Kidney capillary endothelial cell (primary cell): ENCODE measurements at regions not wholly inside any gene's neighbourhood (a gene's known extent, or its start where the extent isn't known, plus 50 kb on each side); places are given as distances from the start of the nearest gene placed in this dataset.
"Not testable (repeated sequence)": the region's sequence is repeated elsewhere in the genome, so short reads cannot be mapped to it uniquely, and the experiment has no call there.

ENCODE experiments used
- DNase-seq: peaks from one replicate; pipeline ENCODE4 v3.0.0-alpha.2; 2018; ENCODE audit warnings: low spot score

- DNase-seq = not testable (repeated sequence)
These were observed 117.0 kb upstream of the PTBP2 start for GRCh38 chr1:96604620-96605019.

GRCh38 chr1:96617375-96617774 is 104.2 kb upstream of the PTBP2 start:
- DNase-seq = not testable (repeated sequence)

GRCh38 chr1:96632045-96632664 is 89.4 kb upstream of the PTBP2 start:
- no peak for DNase-seq

- DNase-seq = no peak
These were observed 87.9 kb upstream of the PTBP2 start for GRCh38 chr1:96633695-96634094.

GRCh38 chr1:96634883-96635282 is 86.7 kb upstream of the PTBP2 start:
- no peak for DNase-seq

- no peak for DNase-seq
These were observed 80.3 kb upstream of the PTBP2 start for GRCh38 chr1:96641282-96641681.

GRCh38 chr1:96643519-96643918 is 78.1 kb upstream of the PTBP2 start:
- DNase-seq = no peak

- no peak for DNase-seq
These were observed 72.3 kb upstream of the PTBP2 start for GRCh38 chr1:96649301-96649700.

GRCh38 chr1:96651517-96651916 is 70.1 kb upstream of the PTBP2 start:
- no peak for DNase-seq

GRCh38 chr1:96660051-96660450 is 61.5 kb upstream of the PTBP2 start:
- no peak for DNase-seq

GRCh38 chr1:96660503-96660902 is 61.1 kb upstream of the PTBP2 start:
- no peak for DNase-seq
